ENCODE measurements at regions not wholly inside any gene's neighbourhood (a gene's known extent, or its start where the extent isn't known, plus 50 kb on each side); places are given as distances from the start of the nearest gene placed in this dataset.

DNA sequence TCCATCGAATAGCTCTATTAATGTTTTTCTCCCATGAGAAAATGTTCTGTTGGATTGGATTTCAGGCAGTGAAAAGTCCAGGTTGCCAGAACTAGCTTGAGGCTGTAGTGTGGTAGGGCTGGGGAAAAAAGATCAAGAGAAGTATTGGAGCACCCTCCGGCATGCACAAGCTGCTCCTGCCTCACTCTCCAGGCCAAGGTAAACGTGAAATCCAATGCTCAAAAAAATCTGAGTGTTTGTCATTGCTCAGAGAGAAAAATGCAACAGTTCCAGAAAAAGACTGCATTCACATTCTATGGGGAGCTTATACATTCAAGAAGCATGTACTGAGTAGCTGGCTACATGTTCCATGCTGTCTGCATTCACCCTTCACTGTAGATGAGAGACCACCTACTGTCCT lies 680.9 kb upstream of the TBX3 start:
- no peak for DNase-seq (ENCODE audit: low read depth, low spot score)

DNA sequence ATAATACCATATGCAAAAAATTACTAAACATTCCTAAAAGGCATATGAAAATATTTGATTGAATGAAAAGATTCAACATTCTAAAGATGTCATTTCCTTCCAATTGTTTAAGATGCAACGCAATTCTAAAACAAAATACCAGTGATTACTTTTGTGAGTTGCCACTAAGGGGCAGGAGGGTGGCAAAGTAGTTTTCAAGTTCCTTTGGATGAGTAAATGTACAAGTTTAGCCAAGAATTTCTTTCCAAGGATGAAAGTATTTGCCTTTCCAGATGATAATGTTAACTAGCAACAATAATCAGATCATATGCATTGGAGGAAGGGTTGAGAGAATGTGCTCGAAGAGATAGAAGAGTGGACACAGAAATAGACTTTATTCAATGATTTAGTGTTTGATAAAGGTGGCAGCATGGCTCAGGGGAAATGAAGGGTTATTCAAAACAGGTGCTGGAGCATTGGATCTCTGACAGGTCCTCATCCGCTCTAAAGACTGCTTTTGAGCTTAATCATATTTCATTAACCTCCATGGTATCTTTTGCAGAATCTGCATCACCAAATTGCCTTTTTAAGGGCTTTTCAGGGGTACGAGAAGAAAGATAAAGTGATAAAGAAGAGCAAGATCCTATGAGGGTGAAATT lies 678.5 kb upstream of the TBX3 start:
- no peak for DNase-seq (ENCODE audit: low read depth, low spot score)

DNA sequence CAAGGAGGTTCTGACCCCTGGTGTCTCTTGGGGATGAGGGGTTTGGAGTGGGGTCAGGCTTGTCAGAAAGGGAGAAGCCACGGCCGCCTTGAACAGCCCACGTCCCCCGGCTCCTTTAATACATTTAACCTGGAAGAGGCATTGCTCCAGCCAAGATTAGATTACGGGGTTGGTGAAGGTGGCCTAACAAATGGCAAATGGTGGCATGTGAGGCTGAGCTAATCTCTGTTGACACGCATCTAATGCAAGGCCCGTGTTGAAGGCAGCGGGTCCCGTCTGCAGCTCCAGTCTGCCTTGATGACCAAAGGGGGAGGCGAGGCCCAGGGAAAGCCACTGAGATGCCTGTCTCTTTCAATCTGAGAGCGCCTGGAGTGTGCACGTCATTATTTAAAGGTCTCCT lies 673.7 kb upstream of the TBX3 start:
- no peak for DNase-seq (ENCODE audit: low read depth, low spot score)

DNA sequence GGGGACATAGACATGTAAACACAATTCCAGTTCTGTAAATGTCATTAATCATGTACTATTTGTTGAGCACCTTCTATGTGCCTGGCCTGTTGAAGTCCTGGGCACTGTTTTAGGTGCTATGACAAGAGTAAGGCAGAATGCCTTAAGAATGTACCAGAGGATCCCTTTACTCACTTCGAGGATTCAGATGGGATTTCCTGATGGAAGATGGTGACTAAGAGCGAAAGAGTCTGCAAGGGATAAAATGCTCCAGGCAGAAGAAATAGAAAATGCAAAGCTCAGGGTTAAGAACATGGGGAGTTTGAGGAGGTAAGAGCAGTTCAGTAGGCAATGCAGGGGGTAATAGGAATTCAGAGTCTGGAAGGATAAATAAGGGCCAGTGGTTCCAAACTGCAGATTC lies 671.3 kb upstream of the TBX3 start:
- DNase-seq (ENCODE audit: low read depth, low spot score) = no peak

DNA sequence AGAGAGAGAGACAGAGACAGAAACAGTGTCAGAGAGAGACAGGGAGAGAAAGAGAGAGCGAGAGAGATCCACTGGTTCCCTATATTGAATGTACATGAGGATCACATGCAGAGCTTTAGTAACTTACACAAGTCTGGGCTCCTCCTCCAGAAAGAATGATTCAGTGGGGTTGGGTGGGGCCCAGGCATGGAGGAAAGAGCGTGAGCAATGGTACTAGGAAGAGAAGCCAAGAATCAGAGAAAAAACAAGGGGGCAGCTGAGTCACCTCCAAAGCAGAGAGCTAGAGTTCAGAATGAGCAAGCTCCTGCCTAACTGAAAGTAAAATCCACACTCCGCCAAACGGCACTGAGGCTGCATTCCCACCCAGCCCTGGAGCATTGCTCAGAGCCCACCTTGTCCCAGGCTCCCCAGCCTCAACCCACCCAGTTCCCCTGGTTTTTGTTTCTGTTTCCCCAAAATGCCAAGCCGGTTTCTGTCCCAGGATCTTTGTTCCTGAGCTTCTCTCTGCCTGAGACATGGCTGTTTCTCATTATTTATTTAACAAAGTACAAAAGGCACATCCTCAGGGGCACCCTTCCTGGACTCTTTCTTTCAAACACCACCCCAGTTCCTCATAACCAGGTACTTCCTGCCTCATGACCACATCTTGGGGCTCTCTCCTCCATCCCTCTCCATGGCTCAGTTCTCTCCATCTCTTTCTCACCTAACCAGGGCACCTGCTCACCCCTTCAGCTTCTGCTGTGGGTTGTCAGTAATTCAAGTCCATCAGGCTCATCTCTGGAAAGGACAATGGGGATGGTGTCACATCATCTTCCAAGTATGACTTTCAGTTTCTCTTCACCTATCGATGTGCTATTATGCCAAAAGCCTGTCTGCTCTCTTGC lies 670.3 kb upstream of the TBX3 start:
- DNase-seq (ENCODE audit: low read depth, low spot score) = peak; percentile 63

DNA sequence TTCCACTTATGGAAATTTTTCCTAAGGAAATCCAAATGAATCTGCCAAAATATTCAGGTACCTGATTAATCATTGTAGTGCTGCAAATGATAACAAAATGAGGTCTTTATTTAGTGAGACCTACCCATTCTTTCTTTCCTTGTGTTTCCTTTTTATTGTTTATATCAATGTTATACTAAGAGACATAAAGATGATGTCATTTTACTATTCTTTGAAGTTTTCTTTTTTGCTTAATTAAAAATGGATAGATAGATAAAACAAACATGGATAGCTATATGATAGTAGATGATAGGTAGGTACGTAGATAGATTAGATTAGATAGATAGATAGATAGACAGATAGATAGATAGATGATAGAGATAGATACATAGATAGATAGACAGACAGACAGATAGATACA lies 669.5 kb upstream of the TBX3 start:
- DNase-seq (ENCODE audit: low read depth, low spot score) = no peak

DNA sequence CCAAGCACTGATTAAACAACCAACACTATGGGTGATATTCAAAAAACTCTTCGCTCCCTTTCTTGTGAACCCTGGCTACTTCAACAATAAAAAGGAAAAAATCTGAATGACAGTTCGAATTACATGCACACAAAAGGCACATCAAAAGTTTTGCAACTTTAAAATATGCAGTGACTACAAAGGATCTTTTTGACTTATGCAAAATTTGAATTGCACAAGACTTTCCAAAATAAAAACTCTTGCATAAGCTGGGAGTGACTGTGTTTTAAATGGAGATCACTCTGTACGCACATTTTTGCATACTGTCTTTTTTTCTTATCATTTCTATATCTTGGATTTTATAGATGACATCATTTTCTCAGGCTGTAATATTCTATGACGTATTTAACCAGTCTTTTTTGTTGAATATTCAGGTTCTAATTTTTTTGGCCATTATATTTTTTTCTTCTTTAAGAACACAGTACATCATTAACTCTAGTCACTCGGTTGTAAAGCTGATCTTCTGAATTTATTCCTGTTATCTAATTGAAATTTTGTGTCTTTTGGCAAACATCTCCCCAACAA lies 667.6 kb upstream of the TBX3 start:
- no peak for DNase-seq (ENCODE audit: low read depth, low spot score)

DNA sequence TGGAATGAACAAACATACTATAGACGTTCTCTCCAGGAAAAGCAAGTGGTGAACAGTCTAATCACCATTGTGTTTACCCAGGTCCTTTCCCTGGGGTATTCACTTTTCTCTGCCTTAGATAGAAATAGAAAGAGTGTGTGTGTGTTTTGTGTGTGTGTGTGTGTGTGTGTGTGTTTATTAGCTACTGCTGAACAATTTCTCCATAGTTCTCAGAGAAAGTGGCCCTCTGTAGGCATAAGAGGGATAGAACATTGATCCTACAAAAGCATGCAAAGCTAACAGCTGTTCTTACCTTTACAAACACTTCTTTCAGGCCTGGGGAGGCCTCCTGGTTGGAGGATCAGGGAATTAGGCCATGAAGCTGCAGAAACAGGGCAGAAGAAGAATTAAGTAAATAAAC lies 665.7 kb upstream of the TBX3 start:
- no peak for DNase-seq (ENCODE audit: low read depth, low spot score)

DNA sequence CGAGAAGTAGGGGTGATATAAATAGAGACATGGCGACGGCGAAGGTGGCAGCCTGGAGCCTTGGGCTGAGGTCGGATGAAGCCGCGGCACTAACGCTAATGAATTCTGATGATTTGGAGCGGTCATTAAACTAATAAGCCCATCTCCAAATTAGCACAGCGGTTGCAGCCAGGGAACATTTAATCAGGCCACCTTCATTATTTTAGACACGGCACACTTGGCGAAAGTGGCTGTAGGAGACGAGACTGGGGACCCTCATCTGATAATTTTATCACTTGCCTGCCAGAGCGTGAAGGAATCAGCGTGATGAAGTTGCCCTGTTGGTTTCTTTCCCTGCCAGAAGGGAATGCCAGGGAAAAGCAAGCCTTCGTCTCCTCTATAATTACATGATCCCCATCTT lies 664.3 kb upstream of the TBX3 start:
- DNase-seq (ENCODE audit: low read depth, low spot score) = no peak

DNA sequence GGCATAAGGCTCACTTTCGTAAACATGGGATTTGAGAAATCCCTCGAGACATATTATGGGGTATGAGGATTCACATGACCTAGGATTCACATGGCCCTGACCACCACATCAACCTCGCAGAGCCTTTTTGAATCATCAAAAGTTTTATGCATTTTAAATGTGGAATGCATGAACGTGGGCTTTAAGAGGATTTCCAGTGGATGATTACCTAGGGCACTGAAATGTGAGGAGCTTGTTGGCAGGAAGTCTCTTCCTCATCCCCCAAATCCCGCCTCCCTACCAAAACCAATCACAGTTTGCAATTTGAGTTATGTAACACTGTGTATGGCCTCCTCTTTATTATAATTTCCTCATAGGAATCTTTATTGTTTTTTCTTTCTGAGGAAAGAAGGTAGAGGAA lies 659.6 kb upstream of the TBX3 start:
- DNase-seq (ENCODE audit: low read depth, low spot score) = no peak

DNA sequence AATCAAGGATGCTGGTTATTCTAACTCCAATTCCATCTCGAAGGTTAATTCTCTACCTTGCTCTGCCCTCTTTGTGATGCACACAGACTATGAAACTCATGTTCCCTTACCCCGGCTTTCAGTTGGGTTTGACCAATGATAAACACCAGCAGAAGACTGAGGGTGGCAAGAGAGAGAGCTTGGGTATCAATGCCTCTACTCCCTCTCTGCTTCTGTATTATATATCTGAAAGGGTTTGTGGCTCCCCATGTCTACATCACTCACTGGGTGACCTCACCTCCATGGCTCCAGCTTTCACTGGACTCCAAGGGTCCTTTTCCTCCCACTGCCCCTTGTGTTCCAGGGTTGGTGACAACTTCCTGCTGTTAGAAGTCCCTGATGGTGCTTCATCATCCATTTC lies 659.0 kb upstream of the TBX3 start:
- no peak for DNase-seq (ENCODE audit: low read depth, low spot score)

DNA sequence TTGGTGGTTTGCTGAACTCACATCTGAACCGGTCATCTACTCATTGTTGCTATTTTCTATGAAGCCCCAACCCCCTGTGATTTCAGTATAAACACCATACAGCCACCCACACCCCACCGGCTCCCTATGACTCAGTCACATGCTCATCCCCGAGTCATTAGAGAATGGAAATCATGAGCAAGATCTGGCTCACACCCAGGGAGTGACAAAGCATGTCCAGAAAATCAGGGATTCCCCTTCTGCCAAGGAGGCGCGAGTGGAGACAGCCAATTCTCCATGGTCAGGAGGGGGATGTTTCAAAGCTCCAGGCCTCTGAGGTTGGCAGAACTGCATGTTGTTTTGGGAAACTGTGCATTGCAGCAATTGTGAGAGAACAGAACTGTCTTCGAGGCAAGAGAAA lies 657.5 kb upstream of the TBX3 start:
- DNase-seq (ENCODE audit: low read depth, low spot score) = peak; percentile 82

DNA sequence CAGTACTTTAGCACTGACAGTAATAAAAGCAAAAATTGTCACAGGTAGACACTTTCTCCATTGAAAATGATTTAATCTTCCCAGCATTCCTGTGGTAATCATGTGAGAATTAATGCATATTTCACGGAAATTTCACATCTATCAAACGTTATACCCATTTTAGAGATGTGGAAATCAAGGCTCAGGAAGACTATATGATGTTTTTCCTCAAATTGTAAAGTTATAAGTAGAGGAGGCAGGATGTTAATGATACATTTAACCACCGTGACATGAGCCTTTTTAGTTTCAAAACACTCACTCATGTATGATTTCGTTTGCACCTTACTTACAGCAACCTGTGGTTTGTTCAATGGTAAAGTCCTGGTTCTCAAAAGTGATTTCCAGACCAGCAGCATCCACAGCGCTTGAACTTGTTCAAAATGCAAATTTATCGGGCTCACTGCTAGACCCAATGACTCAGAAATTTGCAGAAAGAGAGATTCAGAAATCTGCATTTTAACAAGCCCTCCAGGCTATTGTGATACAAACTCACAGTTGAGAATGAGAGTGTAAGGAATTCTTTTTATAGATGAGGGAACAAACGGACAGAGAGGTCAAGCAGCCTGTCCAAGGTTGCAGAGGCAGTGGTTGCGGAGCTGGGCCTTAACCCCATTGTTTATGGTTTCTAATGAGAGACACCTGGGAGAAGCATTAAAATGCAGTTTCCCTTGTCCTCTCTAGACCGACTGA lies 654.8 kb upstream of the TBX3 start:
- no peak for DNase-seq (ENCODE audit: low read depth, low spot score)

DNA sequence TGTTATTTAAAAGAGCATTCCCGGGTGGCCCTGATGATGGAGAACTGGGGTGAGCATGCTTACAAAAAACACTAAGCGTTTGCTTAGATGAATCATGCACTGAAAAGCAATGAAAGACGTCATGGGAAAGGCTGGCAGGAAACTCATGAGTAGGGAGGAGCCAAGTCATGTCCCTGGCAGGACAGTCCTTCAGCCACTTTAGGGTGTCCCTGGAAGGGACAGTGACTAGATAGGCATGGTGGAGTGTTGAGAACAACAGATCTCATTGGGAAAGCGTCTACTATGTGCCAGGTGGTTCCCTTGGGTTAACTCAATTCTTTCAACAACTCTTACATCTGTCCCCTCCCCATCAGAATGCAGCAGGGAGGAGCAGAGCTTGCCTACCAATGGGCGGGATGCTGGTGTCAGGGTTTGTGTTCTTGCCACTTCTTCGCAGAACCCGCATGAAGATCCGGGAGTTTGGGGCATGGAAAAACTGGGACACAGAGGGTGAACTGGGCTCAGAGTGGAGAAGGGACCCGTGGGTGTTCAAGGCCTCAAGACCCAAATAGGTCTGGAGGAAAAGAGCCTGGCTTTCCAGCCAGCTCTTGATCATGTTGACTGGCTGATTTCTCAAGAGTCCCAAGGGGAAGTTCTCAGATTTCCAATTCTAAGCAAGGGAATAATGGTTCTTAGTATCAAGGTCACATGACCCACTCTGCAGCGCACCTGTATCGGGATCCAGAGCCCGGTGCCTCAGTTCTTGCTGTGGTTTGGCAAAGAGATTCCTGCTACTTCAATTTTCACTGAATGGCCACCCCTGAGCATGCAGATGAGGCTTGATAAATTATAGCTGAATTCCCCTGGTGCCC lies 653.9 kb upstream of the TBX3 start:
- DNase-seq (ENCODE audit: low read depth, low spot score) = peak; percentile 49

DNA sequence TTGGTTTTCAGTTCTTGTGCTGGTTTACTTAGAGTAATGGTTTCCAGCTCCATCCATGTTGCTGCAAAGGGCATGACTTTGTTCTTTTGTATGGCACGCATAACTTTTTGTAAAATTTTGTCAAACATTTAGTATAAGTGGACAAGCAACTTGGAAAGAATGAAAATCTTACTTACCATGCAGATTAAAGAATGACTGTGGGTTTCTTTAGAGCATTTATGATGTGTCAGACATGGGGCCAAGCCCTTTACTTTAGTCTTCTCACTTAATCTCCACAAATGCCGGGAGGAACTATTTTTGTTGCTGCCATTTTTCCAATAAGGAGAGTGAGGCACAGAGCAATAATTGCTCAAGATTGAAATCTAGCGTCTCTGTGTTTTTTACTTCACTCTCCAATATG lies 652.5 kb upstream of the TBX3 start:
- no peak for DNase-seq (ENCODE audit: low read depth, low spot score)

DNA sequence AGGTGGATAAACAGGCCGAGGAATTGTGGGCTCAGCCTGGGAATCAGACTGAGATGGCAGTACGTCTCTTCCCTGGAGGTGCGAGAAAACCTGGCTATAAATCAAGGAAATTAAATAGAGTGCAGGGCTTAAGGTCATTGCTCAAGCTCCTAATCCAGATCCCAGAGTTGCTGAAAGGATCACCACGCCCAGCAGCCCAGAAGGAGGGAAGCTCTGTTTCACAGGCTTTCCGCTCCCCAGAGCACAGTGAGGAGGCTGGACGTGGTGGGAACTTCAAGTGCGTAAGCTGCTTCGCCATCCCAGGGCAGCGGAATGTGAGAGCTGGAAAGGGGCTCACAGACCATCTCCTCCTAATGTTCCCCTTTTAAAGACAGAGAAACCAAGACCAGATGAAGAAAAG lies 651.6 kb upstream of the TBX3 start:
- DNase-seq (ENCODE audit: low read depth, low spot score) = no peak

DNA sequence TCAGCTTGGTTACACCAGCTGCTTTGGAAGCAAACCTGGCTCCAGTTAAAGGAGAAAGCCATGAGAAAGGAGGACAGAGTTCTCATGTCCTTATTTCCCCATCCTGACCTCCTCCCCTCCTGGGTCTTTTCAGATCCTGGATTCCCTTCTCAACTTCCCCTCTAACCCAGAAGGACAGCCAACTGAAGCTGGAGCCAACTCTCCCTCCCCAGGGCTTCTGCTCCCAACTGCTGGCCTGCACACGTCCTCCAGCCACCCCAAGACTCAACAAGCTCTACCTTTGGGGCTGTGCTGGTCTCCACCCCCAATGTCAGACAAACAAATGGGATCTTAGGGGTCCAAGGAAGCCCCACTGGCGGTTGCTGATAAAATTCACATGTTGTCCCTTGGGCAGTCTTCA lies 651.1 kb upstream of the TBX3 start:
- DNase-seq (ENCODE audit: low read depth, low spot score) = no peak

DNA sequence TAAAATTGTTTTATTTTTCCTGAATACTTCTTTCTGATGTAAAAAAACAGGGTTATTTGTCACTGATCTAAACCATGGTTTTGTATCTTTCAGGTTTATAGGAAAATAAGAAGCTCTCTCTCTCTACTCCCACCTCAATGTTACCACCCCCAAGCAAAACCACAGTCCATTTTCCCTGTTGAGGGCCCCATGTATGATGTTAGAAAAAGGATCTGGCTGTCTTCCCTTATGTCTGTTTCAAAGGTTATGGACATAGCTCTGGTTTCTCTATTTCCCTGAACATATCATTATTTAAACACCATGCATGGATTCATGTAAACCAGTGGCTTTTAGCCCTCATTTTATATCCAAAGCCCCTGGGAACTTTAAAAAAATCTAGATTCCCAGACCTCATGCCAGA lies 649.0 kb upstream of the TBX3 start:
- DNase-seq (ENCODE audit: low read depth, low spot score) = no peak

DNA sequence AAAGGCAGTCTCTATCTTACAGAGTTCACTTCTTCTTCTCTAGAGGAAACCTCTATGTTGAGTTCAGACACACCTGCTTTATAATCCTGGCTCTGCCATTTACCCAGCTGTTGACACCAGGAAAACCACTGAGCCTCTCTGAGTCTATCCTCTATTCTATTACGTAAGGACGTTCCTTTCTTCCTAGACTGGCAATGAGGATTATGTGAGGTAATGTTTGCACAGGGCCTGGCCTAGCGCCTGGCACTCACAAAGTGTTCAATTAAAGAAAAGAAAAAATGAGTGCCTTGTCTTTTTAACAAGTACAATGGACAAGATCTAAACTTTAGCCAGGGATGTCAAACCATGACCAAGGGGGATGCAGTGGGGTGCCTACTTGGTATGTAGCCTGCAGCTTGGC lies 641.9 kb upstream of the TBX3 start:
- no peak for DNase-seq (ENCODE audit: low read depth, low spot score)

DNA sequence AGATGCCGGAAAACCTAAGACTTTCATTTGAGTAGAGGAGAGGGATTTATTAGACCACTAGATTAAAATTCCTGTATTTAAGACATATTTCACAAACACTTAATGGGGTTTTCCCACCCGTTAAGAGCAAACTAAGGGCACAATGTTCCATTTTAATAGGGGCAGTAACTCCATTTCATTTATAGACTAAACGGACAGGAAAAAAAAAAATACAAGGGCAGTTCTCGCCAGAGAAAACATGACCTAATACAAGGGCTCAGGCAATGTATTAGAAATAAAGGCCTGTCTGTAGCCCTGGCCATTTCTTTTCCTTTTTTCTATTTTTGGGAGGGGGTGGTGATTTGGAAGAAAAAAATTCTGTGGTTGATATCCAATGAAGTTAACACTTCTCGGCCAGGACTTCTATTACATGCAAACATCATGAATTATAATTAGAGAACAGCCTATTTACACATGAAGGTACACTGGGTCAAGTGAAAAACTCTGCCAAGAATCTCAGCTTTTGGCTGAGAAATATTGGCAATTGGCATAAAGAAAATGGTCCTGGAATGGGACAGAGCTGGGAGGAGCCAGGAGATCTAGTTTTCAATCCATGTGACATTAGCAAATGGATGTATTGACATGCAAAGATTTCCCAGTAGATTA lies 641.1 kb upstream of the TBX3 start:
- no peak for DNase-seq (ENCODE audit: low read depth, low spot score)
